H1 (cell line): ENCODE measurements at regions not wholly inside any gene's neighbourhood (a gene's known extent, or its start where the extent isn't known, plus 50 kb on each side); places are given as distances from the start of the nearest gene placed in this dataset.

Source experiments
- CTCF ChIA-PET: fragments of 300-600 bp; sonication (Branson Sonifier 250); formaldehyde crosslinking; loops from one replicate; lab custom pipeline; 2021; ENCODE audit not compliant: partially characterized antibody; lab: Charles Lee
- POLR2A ChIA-PET: fragments of 300-600 bp; sonication (Branson Sonifier 250); formaldehyde crosslinking; loops from one replicate; lab custom pipeline; 2021; ENCODE audit warnings: inconsistent platforms; ENCODE audit not compliant: partially characterized antibody; lab: Charles Lee
- DNase-seq, 2 experiments: peaks; one replicate each; pipeline versions ENCODE4 v3.0.0 to v3.0.0-alpha.2; 2010 to 2022; ENCODE audit warnings: low spot score in 2 of 2, low read depth in 1 of 2, mixed read lengths in 1 of 2
- FAIRE-seq: peaks from 2 replicates; lab custom pipeline; 2011; peaks lifted over from hg19 to GRCh38; lab: Jason Lieb, UNC
- H2AFZ ChIP-seq: 2 replicates; pipeline ENCODE4 v1.8.1; 2012; ENCODE audit warnings: low read length, inconsistent platforms
- H2AK5ac ChIP-seq: 2 replicates; pipeline ENCODE4 v1.6.1; 2013; ENCODE audit warnings: low read depth, low read length
- H2BK120ac ChIP-seq: replicated peaks from 2 replicates; pipeline ENCODE3; 2013; ENCODE audit warnings: low read depth, low read length, inconsistent platforms
- H2BK12ac ChIP-seq: 2 replicates; pipeline ENCODE4 v1.6.1; 2013; ENCODE audit warnings: low read depth, low read length
- H2BK15ac ChIP-seq: 2 replicates; pipeline ENCODE4 v1.6.1; 2013; ENCODE audit warnings: low read length
- H2BK20ac ChIP-seq: 2 replicates; pipeline ENCODE4 v1.6.1; 2013; ENCODE audit warnings: low read length
- H2BK5ac ChIP-seq: 2 replicates; pipeline ENCODE4 v1.6.1; 2013; ENCODE audit warnings: low read depth, low read length
- H3K14ac ChIP-seq: 2 replicates; pipeline ENCODE4 v1.6.1; 2013; ENCODE audit warnings: inconsistent platforms; ENCODE audit not compliant: insufficient read length
- H3K18ac ChIP-seq: 2 replicates; pipeline ENCODE4 v1.6.1; 2013; ENCODE audit warnings: low read length; ENCODE audit errors: extremely low read depth
- H3K23ac ChIP-seq: 2 replicates; pipeline ENCODE4 v1.6.1; 2013; ENCODE audit warnings: inconsistent platforms; ENCODE audit not compliant: insufficient read length
- H3K23me2 ChIP-seq: 2 replicates; pipeline ENCODE4 v1.6.1; 2013; ENCODE audit warnings: low read depth, low read length
- H3K27ac ChIP-seq: 2 replicates; pipeline ENCODE4 v1.6.1; 2011; ENCODE audit warnings: low read depth, low read length, inconsistent platforms
- H3K27me3 ChIP-seq, 4 experiments: replicated peaks in 1 of 4; 1 replicate in 1 of 4; 2 replicates in 3 of 4; pipeline versions ENCODE4 v1.6.1 to v1.8.1; 2011 to 2013; ENCODE audit warnings: low read length in 3 of 4, mild to moderate bottlenecking in 3 of 4, inconsistent platforms in 2 of 4, mixed read lengths in 2 of 4, moderate library complexity in 1 of 4; ENCODE audit not compliant: control insufficient read depth in 3 of 4, insufficient read depth in 3 of 4; ENCODE audit errors: extremely low read depth in 1 of 4
- H3K36me3 ChIP-seq, 4 experiments: 2 replicates each; pipeline versions ENCODE4 v1.6.1 to v1.8.1; 2011 to 2013; ENCODE audit warnings: mild to moderate bottlenecking in 4 of 4, low read length in 3 of 4, moderate library complexity in 2 of 4, control low read depth in 1 of 4, inconsistent platforms in 1 of 4; ENCODE audit not compliant: insufficient read depth in 4 of 4, control insufficient read depth in 2 of 4
- H3K4ac ChIP-seq: replicated peaks from 2 replicates; pipeline ENCODE3; 2013; ENCODE audit warnings: low read length, low read depth, mixed read lengths, inconsistent platforms; ENCODE audit not compliant: insufficient read length
- H3K4me1 ChIP-seq, 4 experiments: replicated peaks in 1 of 4; 1 replicate in 1 of 4; 2 replicates in 3 of 4; pipeline versions ENCODE4 v1.6.1 to v1.8.1; 2011 to 2013; ENCODE audit warnings: low read length in 3 of 4, inconsistent platforms in 2 of 4, mixed read lengths in 1 of 4; ENCODE audit not compliant: insufficient read depth in 4 of 4, control insufficient read depth in 3 of 4
- H3K4me2 ChIP-seq, 2 experiments: 2 replicates each; pipeline versions ENCODE4 v1.6.1 to v1.8.1; 2011 to 2013; ENCODE audit warnings: low read depth in 2 of 2, low read length in 2 of 2, control low read depth in 1 of 2, inconsistent platforms in 1 of 2, mild to moderate bottlenecking in 1 of 2; ENCODE audit not compliant: insufficient read depth in 1 of 2
- H3K4me3 ChIP-seq, 4 experiments: fragments of 200-600, 300-600 bp in 1 of 4; sonication (generic), shearing (Covaris generic), sonication (Bioruptor Twin) in 1 of 4; 2 replicates each; pipeline versions ENCODE4 v1.5.1 to v1.8.1; 2011 to 2016; ENCODE audit warnings: low read length in 4 of 4, low read depth in 3 of 4, control low read depth in 2 of 4, inconsistent platforms in 2 of 4, mild to moderate bottlenecking in 2 of 4, mixed read lengths in 1 of 4, moderate library complexity in 1 of 4; ENCODE audit not compliant: insufficient read depth in 2 of 4; ENCODE audit errors: extremely low read depth in 1 of 4
- H3K56ac ChIP-seq: replicated peaks from 2 replicates; pipeline ENCODE3; 2013; ENCODE audit warnings: low read depth, mild to moderate bottlenecking, mixed read lengths, low read length, inconsistent platforms; ENCODE audit not compliant: insufficient read length
- H3K79me1 ChIP-seq: 2 replicates; pipeline ENCODE4 v1.6.1; 2013; ENCODE audit warnings: low read depth, low read length, control low read depth
- H3K79me2 ChIP-seq, 2 experiments: 2 replicates each; pipeline versions ENCODE4 v1.6.1 to v1.8.1; 2012 to 2013; ENCODE audit warnings: low read length in 2 of 2, mild to moderate bottlenecking in 2 of 2, inconsistent platforms in 1 of 2; ENCODE audit not compliant: insufficient read depth in 2 of 2, control insufficient read depth in 1 of 2
- H3K9ac ChIP-seq, 4 experiments: replicated peaks in 1 of 4; 1 replicate in 1 of 4; 2 replicates in 3 of 4; pipeline versions ENCODE4 v1.6.1 to v1.8.1; 2011 to 2013; ENCODE audit warnings: low read depth in 3 of 4, low read length in 3 of 4, control low read depth in 2 of 4, mild to moderate bottlenecking in 2 of 4, moderate library complexity in 2 of 4, inconsistent platforms in 1 of 4; ENCODE audit errors: extremely low read depth in 1 of 4
- H3K9me3 ChIP-seq, 2 experiments: 2 replicates each; pipeline versions ENCODE4 v1.6.1 to v1.8.1; 2012 to 2013; ENCODE audit warnings: mild to moderate bottlenecking in 2 of 2, moderate library complexity in 2 of 2, control low read depth in 1 of 2, inconsistent platforms in 1 of 2, low read depth in 1 of 2, low read length in 1 of 2, mixed read lengths in 1 of 2; ENCODE audit not compliant: insufficient read depth in 2 of 2
- H4K20me1 ChIP-seq, 2 experiments: replicated peaks in 1 of 2; 2 replicates each; pipeline versions ENCODE3 to v1.8.1; 2011 to 2013; ENCODE audit warnings: inconsistent platforms in 2 of 2, low read length in 2 of 2, mild to moderate bottlenecking in 1 of 2; ENCODE audit not compliant: insufficient read depth in 2 of 2, control insufficient read depth in 1 of 2
- H4K5ac ChIP-seq: 2 replicates; pipeline ENCODE4 v1.6.1; 2013; ENCODE audit warnings: low read length, low read depth, mixed read lengths, inconsistent platforms; ENCODE audit not compliant: insufficient read length
- H4K8ac ChIP-seq: 2 replicates; pipeline ENCODE4 v1.8.0; 2013; ENCODE audit warnings: mild to moderate bottlenecking, moderate library complexity, low read length, inconsistent platforms; ENCODE audit not compliant: insufficient read depth; ENCODE audit errors: extremely low read depth
- H4K91ac ChIP-seq: replicated peaks from 2 replicates; pipeline ENCODE3; 2013; ENCODE audit warnings: low read length, mixed read lengths, inconsistent platforms; ENCODE audit not compliant: insufficient read length
- ATF3 ChIP-seq: IDR thresholded peaks from 2 replicates; pipeline ENCODE4 v1.6.1; 2011; ENCODE audit warnings: low read depth, mild to moderate bottlenecking, low read length; ENCODE audit not compliant: insufficient read depth
- BCL11A ChIP-seq, 2 experiments: IDR thresholded peaks; one replicate each; pipeline ENCODE4 v1.6.1; 2011; ENCODE audit warnings: low read depth in 2 of 2, low read length in 2 of 2, mild to moderate bottlenecking in 2 of 2
- CHD1 ChIP-seq: IDR thresholded peaks from 2 replicates; pipeline ENCODE4 v1.6.1; 2012; ENCODE audit warnings: low read depth, low read length, improper control_type of control experiment
- EZH2 ChIP-seq: fragments of 200-600 bp; sonication (generic); IDR thresholded peaks from 2 replicates; pipeline ENCODE4 v1.7.1; 2012; ENCODE audit warnings: low read depth, mild to moderate bottlenecking, moderate library complexity, low read length, inconsistent platforms; ENCODE audit not compliant: severe bottlenecking
- GABPA ChIP-seq: IDR thresholded peaks from 2 replicates; pipeline ENCODE4 v1.6.1; 2011; ENCODE audit warnings: mild to moderate bottlenecking, low read length, moderate library complexity, borderline replicate concordance; ENCODE audit not compliant: insufficient read depth
- HDAC6 ChIP-seq: IDR thresholded peaks from one replicate; pipeline ENCODE4 v1.7.1; 2012; ENCODE audit warnings: low read depth, mild to moderate bottlenecking, inconsistent platforms, low read length, moderate library complexity
- JUND ChIP-seq: IDR thresholded peaks from 2 replicates; pipeline ENCODE4 v1.6.1; 2011; ENCODE audit warnings: mild to moderate bottlenecking, improper control_type of control experiment, low read length
- NRF1 ChIP-seq: IDR thresholded peaks from 2 replicates; pipeline ENCODE4 v1.6.1; 2011; ENCODE audit warnings: mild to moderate bottlenecking, low read depth, low read length, improper control_type of control experiment
- RXRA ChIP-seq: IDR thresholded peaks from 2 replicates; pipeline ENCODE4 v1.6.1; 2011; ENCODE audit warnings: low read depth, mild to moderate bottlenecking, low read length, moderate library complexity; ENCODE audit not compliant: insufficient read depth
- SP1 ChIP-seq: IDR thresholded peaks from 2 replicates; pipeline ENCODE4 v1.6.1; 2011; ENCODE audit warnings: low read depth, low read length
- SP2 ChIP-seq: IDR thresholded peaks from 2 replicates; pipeline ENCODE4 v1.6.1; 2012; ENCODE audit warnings: mild to moderate bottlenecking, low read length, inconsistent platforms
- SP4 ChIP-seq: IDR thresholded peaks from 2 replicates; pipeline ENCODE4 v1.6.1; 2012; ENCODE audit warnings: low read length, inconsistent platforms
- TAF7 ChIP-seq: optimal IDR thresholded peaks from 2 replicates; pipeline ENCODE3; 2011; ENCODE audit warnings: low read depth, mild to moderate bottlenecking, inconsistent platforms, low read length, moderate library complexity, borderline replicate concordance
- TCF12 ChIP-seq: IDR thresholded peaks from 2 replicates; pipeline ENCODE4 v1.6.1; 2011; ENCODE audit warnings: low read depth, mild to moderate bottlenecking, low read length
- YY1 ChIP-seq: IDR thresholded peaks from 2 replicates; pipeline ENCODE4 v1.6.1; 2011; ENCODE audit warnings: low read depth, mild to moderate bottlenecking, low read length
- ZNF274 ChIP-seq: IDR thresholded peaks from 2 replicates; pipeline ENCODE4 v1.7.0; 2012; ENCODE audit warnings: low read length, borderline replicate concordance; ENCODE audit errors: extremely low read depth
- WGBS, 2 experiments: shearing (Covaris generic) in 1 of 2; methylation state at CpG; one replicate each; pipeline versions ENCODE4 v1.1.6 to v1.1.7; 2013 to 2015; ENCODE audit warnings: low lambda C conversion rate in 2 of 2, mixed read lengths in 2 of 2, inconsistent platforms in 1 of 2, low coverage in 1 of 2, missing lambda C conversion rate in 1 of 2; ENCODE audit not compliant: insufficient replicate concordance in 2 of 2, insufficient coverage in 1 of 2, insufficient read length in 1 of 2; ENCODE audit errors: extremely low coverage in 1 of 2, missing lambda C conversion rate in 1 of 2; 5-methylcytosine and 5-hydroxymethylcytosine counted together

GRCh38 chr1:82818586-82818985 lies 1017.9 kb downstream of the ADGRL2 start:
- POLR2A ChIA-PET: no interaction called here
- Histone ChIP-seq H3K9me3 (no peaks in the 10 kb centered on the region), H3K9ac (no peak overlapping the region), H3K4ac (no peak overlapping the region), H2BK120ac (no peak overlapping the region), H3K14ac (no peak overlapping the region), H3K4me1 (peaks cover 0 to 3% (median 0%) of the 10 kb centered on the region in 4 experiments; a peak in 1 of 7 replicates), H2AFZ (no peak overlapping the region), H2AK5ac (no peak overlapping the region), H2BK12ac (no peak overlapping the region), H4K91ac (no peak overlapping the region), H3K79me2 (no peaks in the 10 kb centered on the region), H2BK15ac (no peak overlapping the region), H4K20me1 (no peaks in the 10 kb centered on the region), H3K23ac (no peak overlapping the region), H3K4me2 (no peak overlapping the region), H3K27me3 (no peaks in the 10 kb centered on the region), H2BK20ac (no peak overlapping the region), H4K5ac (no peak overlapping the region), H3K79me1 (no peaks in the 10 kb centered on the region), H3K56ac (no peak overlapping the region), H3K36me3 (no peaks in the 10 kb centered on the region; a peak in 1 of 8 replicates), H4K8ac (no peak overlapping the region), H3K4me3 (no peak overlapping the region), H3K18ac (no peak overlapping the region), H2BK5ac (no peak overlapping the region), H3K23me2 (no peaks in the 10 kb centered on the region), H3K27ac (no peak overlapping the region)
- CTCF ChIA-PET: interaction anchor here (1.5 kb wide), 1 partner anchor 21 kb away, joined by 4 read pairs; no protein-coding TSS in a partner anchor
- FAIRE-seq: no peak
- DNase-seq: no peak
- WGBS, 2 experiments: 100% methylated on average over 1 of the region's 1 CpG; no CpG with 5 or more reads in 1 of the 2 experiments
- TF ChIP-seq RXRA (no peak), CHD1 (no peak), SP1 (no peak), BCL11A (IDR thresholded peaks at IDR 0.05; ENCODE audit: low read depth in 2 of 2, low read length in 2 of 2) (no peak), JUND (no peak), TAF7 (no peak), YY1 (no peak), HDAC6 (no peak), ATF3 (no peak), SP4 (no peak), GABPA (no peak), EZH2 (no peak), TCF12 (no peak), NRF1 (no peak), ZNF274 (no peak), SP2 (no peak)
